ENCODE measurements at regions not wholly inside any gene's neighbourhood (a gene's known extent, or its start where the extent isn't known, plus 50 kb on each side); places are given as distances from the start of the nearest gene placed in this dataset.
A peak's percentile ranks its signal among the peaks of the same experiment; 100 is the strongest.

DNA sequence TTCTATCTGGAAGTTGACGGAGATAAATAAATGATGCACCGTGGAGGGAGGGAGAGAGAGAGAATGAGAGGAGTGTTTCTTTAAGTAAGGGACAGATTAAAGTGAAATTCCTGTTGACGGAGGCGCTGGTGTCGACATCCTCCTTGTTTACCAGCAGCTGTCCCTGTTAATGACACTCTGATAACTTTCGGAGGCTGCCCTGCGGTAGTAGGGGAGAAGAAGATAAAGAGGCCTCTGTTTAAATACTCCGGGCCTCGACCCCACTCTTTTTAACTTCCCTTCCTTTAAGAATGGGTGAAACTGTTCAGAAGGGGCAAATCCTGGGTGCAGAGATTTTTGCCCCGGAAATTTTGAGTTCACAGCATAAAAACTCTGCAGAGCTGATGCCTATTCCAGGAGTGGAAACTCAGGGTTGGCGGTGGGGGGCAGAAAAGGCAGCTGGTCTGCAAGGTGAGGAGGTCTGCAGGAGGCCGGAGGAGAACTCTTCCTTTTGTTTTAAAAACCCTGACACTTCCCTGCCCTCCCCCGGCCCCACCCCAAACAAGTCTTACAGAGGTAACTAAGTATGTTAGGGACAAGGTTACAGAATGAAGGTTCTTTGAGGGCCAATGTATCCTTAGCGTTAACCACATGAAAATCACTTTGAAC lies 276.6 kb upstream of the NR2F2 start (continued):
- TF ChIP-seq ZNF883 (CRISPR knock-in tag; IDR thresholded peaks at IDR 0.05; ENCODE audit: not compliant biosample characterization): no peak
- no peak for TF ChIP-seq DNMT1 (CRISPR knock-in tag; IDR thresholded peaks at IDR 0.05)
- TF ChIP-seq, protein P1, sequence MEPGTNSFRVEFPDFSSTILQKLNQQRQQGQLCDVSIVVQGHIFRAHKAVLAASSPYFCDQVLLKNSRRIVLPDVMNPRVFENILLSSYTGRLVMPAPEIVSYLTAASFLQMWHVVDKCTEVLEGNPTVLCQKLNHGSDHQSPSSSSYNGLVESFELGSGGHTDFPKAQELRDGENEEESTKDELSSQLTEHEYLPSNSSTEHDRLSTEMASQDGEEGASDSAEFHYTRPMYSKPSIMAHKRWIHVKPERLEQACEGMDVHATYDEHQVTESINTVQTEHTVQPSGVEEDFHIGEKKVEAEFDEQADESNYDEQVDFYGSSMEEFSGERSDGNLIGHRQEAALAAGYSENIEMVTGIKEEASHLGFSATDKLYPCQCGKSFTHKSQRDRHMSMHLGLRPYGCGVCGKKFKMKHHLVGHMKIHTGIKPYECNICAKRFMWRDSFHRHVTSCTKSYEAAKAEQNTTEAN (CRISPR knock-in tag; conservative IDR thresholded peaks at IDR 0.05): no peak
- TF ChIP-seq, protein P2, sequence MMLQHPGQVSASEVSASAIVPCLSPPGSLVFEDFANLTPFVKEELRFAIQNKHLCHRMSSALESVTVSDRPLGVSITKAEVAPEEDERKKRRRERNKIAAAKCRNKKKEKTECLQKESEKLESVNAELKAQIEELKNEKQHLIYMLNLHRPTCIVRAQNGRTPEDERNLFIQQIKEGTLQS (CRISPR knock-in tag; IDR thresholded peaks at IDR 0.05): no peak
- no peak for TF ChIP-seq ZNF773 (CRISPR knock-in tag; IDR thresholded peaks at IDR 0.05; ENCODE audit: borderline replicate concordance)
- no peak for TF ChIP-seq MTF2 (CRISPR knock-in tag; IDR thresholded peaks at IDR 0.05; ENCODE audit: borderline replicate concordance)
- TF ChIP-seq POLR2AphosphoS5 (IDR thresholded peaks at IDR 0.05; ENCODE audit: low read depth, low read length): no peak
- TF ChIP-seq MBD4 (IDR thresholded peaks at IDR 0.05; ENCODE audit: borderline replicate concordance, low read length): no peak
- TF ChIP-seq, protein P3, sequence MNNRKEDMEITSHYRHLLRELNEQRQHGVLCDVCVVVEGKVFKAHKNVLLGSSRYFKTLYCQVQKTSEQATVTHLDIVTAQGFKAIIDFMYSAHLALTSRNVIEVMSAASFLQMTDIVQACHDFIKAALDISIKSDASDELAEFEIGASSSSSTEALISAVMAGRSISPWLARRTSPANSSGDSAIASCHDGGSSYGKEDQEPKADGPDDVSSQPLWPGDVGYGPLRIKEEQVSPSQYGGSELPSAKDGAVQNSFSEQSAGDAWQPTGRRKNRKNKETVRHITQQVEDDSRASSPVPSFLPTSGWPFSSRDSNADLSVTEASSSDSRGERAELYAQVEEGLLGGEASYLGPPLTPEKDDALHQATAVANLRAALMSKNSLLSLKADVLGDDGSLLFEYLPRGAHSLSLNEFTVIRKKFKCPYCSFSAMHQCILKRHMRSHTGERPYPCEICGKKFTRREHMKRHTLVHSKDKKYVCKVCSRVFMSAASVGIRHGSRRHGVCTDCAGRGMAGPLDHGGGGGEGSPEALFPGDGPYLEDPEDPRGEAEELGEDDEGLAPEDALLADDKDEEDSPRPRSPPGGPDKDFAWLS (CRISPR knock-in tag; IDR thresholded peaks at IDR 0.05; ENCODE audit: borderline replicate concordance): no peak
- TF ChIP-seq CAMTA2 (CRISPR knock-in tag; IDR thresholded peaks at IDR 0.05; ENCODE audit: borderline replicate concordance): no peak
- peak; percentile 61; the same call in 1 of the 2 replicates for TF ChIP-seq FOXO1 (CRISPR knock-in tag; IDR thresholded peaks at IDR 0.05)
- TF ChIP-seq ZEB1 (IDR thresholded peaks at IDR 0.05; ENCODE audit: insufficient replicate concordance, low read depth): no peak
- TF ChIP-seq NCOA1 (CRISPR knock-in tag; IDR thresholded peaks at IDR 0.05): no peak
- peak; percentile 63 for TF ChIP-seq FOXA3 (CRISPR knock-in tag; IDR thresholded peaks at IDR 0.05)
- TF ChIP-seq, protein P4, sequence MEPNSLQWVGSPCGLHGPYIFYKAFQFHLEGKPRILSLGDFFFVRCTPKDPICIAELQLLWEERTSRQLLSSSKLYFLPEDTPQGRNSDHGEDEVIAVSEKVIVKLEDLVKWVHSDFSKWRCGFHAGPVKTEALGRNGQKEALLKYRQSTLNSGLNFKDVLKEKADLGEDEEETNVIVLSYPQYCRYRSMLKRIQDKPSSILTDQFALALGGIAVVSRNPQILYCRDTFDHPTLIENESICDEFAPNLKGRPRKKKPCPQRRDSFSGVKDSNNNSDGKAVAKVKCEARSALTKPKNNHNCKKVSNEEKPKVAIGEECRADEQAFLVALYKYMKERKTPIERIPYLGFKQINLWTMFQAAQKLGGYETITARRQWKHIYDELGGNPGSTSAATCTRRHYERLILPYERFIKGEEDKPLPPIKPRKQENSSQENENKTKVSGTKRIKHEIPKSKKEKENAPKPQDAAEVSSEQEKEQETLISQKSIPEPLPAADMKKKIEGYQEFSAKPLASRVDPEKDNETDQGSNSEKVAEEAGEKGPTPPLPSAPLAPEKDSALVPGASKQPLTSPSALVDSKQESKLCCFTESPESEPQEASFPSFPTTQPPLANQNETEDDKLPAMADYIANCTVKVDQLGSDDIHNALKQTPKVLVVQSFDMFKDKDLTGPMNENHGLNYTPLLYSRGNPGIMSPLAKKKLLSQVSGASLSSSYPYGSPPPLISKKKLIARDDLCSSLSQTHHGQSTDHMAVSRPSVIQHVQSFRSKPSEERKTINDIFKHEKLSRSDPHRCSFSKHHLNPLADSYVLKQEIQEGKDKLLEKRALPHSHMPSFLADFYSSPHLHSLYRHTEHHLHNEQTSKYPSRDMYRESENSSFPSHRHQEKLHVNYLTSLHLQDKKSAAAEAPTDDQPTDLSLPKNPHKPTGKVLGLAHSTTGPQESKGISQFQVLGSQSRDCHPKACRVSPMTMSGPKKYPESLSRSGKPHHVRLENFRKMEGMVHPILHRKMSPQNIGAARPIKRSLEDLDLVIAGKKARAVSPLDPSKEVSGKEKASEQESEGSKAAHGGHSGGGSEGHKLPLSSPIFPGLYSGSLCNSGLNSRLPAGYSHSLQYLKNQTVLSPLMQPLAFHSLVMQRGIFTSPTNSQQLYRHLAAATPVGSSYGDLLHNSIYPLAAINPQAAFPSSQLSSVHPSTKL (CRISPR knock-in tag; IDR thresholded peaks at IDR 0.05): 0 out of 2 replicates have a peak, but pooled peaks have one; percentile 18
- TF ChIP-seq ZNF7 (CRISPR knock-in tag; IDR thresholded peaks at IDR 0.05): no peak
- TF ChIP-seq ZNF629 (CRISPR knock-in tag; conservative IDR thresholded peaks at IDR 0.05): no peak
- TF ChIP-seq, protein P5, sequence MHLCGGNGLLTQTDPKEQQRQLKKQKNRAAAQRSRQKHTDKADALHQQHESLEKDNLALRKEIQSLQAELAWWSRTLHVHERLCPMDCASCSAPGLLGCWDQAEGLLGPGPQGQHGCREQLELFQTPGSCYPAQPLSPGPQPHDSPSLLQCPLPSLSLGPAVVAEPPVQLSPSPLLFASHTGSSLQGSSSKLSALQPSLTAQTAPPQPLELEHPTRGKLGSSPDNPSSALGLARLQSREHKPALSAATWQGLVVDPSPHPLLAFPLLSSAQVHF (CRISPR knock-in tag; IDR thresholded peaks at IDR 0.05): no peak
